Ishikawa (cell line): ENCODE measurements at regions not wholly inside any gene's neighbourhood (a gene's known extent, or its start where the extent isn't known, plus 50 kb on each side); places are given as distances from the start of the nearest gene placed in this dataset.

Experiments
- CEBPB ChIP-seq: IDR thresholded peaks from 2 replicates; pipeline ENCODE4 v1.6.1; 2012
- CREB1 ChIP-seq: IDR thresholded peaks from 2 replicates; pipeline ENCODE4 v1.6.1; 2012; ENCODE audit warnings: low read depth
- EP300 ChIP-seq: IDR thresholded peaks from 2 replicates; pipeline ENCODE4 v1.6.1; 2012; ENCODE audit warnings: borderline replicate concordance
- FOXM1 ChIP-seq: IDR thresholded peaks from 2 replicates; pipeline ENCODE4 v1.6.1; 2012; ENCODE audit warnings: low read depth, borderline replicate concordance
- MAX ChIP-seq: IDR thresholded peaks from 2 replicates; pipeline ENCODE4 v1.6.1; 2012
- RAD21 ChIP-seq: IDR thresholded peaks from 2 replicates; pipeline ENCODE4 v1.6.1; 2012; ENCODE audit warnings: low read depth
- REST ChIP-seq: IDR thresholded peaks from 2 replicates; pipeline ENCODE4 v1.6.1; 2012; ENCODE audit warnings: low read depth, mild to moderate bottlenecking
- TAF1 ChIP-seq: IDR thresholded peaks from 2 replicates; pipeline ENCODE4 v1.6.1; 2012; ENCODE audit warnings: low read depth, mild to moderate bottlenecking
- TEAD4 ChIP-seq: IDR thresholded peaks from 2 replicates; pipeline ENCODE4 v1.6.1; 2012
- YY1 ChIP-seq: IDR thresholded peaks from 2 replicates; pipeline ENCODE4 v1.6.1; 2012; ENCODE audit warnings: low read depth
- ZBTB7A ChIP-seq: IDR thresholded peaks from 2 replicates; pipeline ENCODE4 v1.6.1; 2012; ENCODE audit warnings: low read depth

- no peak for TF ChIP-seq EP300
- no peak for TF ChIP-seq CREB1
- no peak for TF ChIP-seq TEAD4
- TF ChIP-seq REST, result no peak
- no peak for TF ChIP-seq TAF1
- TF ChIP-seq MAX, result no peak
- no peak for TF ChIP-seq YY1
- no peak for TF ChIP-seq RAD21
- TF ChIP-seq ZBTB7A, result no peak
- TF ChIP-seq FOXM1, result no peak
- TF ChIP-seq CEBPB, result no peak
Observed at GRCh38 chr11:33610903-33611302, 89.7 kb downstream of the C11orf91 start.
